Effector memory CD8-positive, alpha-beta T cell (primary cell): ENCODE measurements at regions not wholly inside any gene's neighbourhood (a gene's known extent, or its start where the extent isn't known, plus 50 kb on each side); places are given as distances from the start of the nearest gene placed in this dataset.

Source experiments
- ATAC-seq: fragments of 150-1000 bp; cut with Tn5 transposase; replicated peaks from 2 replicates; pipeline ENCODE4 v1.10.0; 2021; ENCODE audit warnings: mild to moderate bottlenecking, moderate library complexity
- DNase-seq, 3 experiments: peaks; one replicate each; pipeline ENCODE4 v3.0.0; 2021
- H3K27ac Mint-ChIP-seq, 2 donors: one replicate each; pipeline ENCODE4 v1.8.0; 2022; ENCODE audit warnings: mild to moderate bottlenecking in 2 of 2, mixed read lengths in 2 of 2, moderate library complexity in 2 of 2
- H3K27me3 Mint-ChIP-seq, 2 donors: one replicate each; pipeline ENCODE4 v1.8.0; 2022; ENCODE audit warnings: mixed read lengths in 2 of 2
- H3K36me3 Mint-ChIP-seq: one replicate; pipeline ENCODE4 v1.8.0; 2022; ENCODE audit warnings: mild to moderate bottlenecking, moderate library complexity, mixed read lengths; ENCODE audit not compliant: insufficient read depth
- H3K4me1 Mint-ChIP-seq, 2 donors: one replicate each; pipeline ENCODE4 v1.8.0; 2022; ENCODE audit warnings: low read depth in 2 of 2, mixed read lengths in 2 of 2
- H3K4me3 Mint-ChIP-seq, 2 donors: one replicate each; pipeline ENCODE4 v1.8.0; 2022; ENCODE audit warnings: mild to moderate bottlenecking in 2 of 2, mixed read lengths in 2 of 2, moderate library complexity in 2 of 2
- H3K9me3 Mint-ChIP-seq, 2 donors: one replicate each; pipeline ENCODE4 v1.8.0; 2022; ENCODE audit warnings: mixed read lengths in 2 of 2

- Mint-ChIP-seq H3K9me3 (peaks cover 0 to 8% of the 10 kb centered on the region in 2 donors), H3K4me3 (no peak overlapping the region), H3K27ac (no peak overlapping the region), H3K27me3 (no peaks in the 10 kb centered on the region), H3K4me1 (no peaks in the 10 kb centered on the region), H3K36me3 (no peaks in the 10 kb centered on the region)
- DNase-seq (no peak), ATAC-seq (no peak)
Measured at GRCh38 chr7:118757066-118757465, 532.6 kb downstream of the ANKRD7 start.

DNA sequence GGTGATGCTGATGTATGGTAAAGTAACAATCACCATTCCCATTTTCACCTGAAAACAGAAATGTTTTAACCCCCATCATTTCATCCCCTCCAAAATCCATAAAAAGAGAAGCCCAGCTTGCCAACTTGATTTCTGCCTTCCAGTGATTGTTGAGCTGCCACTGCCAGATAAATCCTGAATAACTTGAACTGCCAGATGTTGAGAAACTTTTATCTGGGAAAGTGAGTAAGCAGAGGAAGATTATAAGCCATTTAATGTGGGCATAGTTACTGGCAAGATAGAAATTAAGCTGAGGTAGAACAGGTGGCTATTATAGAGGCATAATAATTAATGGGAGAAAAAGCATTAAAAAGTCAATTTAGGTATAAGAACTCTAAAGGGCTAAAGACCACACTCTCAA lies 534.1 kb downstream of the ANKRD7 start:
- DNase-seq: no peak
- Mint-ChIP-seq H3K4me3 (no peak overlapping the region), H3K27ac (no peak overlapping the region), H3K4me1 (no peaks in the 10 kb centered on the region), H3K9me3 (peaks cover 0 to 8% of the 10 kb centered on the region in 2 donors), H3K36me3 (no peaks in the 10 kb centered on the region), H3K27me3 (no peaks in the 10 kb centered on the region)
- no peak for ATAC-seq

DNA sequence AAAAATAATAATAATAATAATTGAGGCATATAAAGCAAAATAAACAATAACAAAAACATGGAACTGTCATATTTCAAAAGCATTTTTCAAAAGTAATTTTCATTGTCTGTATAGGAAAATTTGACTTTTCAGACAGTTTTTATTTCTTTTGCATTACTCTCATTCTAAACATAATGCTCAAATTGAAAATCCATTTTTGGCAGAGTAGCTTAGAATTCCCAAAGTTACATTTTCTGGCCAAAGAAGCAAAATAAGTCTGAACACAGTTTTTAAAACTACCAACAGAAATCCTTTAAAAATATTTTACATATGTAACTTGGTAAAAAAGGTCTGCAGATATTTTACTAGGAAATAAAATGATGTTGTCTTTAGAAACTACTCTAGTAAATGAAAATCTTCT lies 535.4 kb downstream of the ANKRD7 start:
- no peak for DNase-seq
- no peak overlapping the region for H3K27ac Mint-ChIP-seq
- peaks cover 0 to 10% of the 10 kb centered on the region in 2 donors for H3K9me3 Mint-ChIP-seq
- H3K36me3 Mint-ChIP-seq: no peaks in the 10 kb centered on the region
- ATAC-seq: no peak
- no peak overlapping the region for H3K4me3 Mint-ChIP-seq
- H3K4me1 Mint-ChIP-seq: no peaks in the 10 kb centered on the region
- H3K27me3 Mint-ChIP-seq: no peaks in the 10 kb centered on the region

DNA sequence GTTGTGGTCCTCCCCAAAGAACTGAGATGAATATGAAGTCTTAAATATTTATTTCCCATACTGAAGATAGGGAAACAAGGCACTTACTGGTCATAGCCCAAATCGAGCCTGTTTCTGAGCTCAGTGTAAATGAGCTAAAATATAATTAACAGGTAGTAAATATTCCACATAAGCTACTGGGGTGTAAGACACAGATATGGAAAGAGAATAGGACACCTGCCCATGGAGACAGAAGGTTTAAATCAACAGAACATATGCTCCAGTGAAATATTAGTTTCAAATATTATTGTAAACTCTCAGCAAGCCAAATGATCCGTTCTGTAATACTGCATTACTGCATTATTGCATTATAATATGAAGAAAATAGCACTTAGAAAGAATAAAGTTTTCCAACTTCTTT lies 537.9 kb downstream of the ANKRD7 start:
- H3K27me3 Mint-ChIP-seq: no peaks in the 10 kb centered on the region
- DNase-seq: no peak

GRCh38 chr7:118764221-118764620 lies 539.7 kb downstream of the ANKRD7 start:
- Mint-ChIP-seq H3K4me1 (no peaks in the 10 kb centered on the region), H3K9me3 (peaks cover 11 to 17% of the 10 kb centered on the region in 2 donors), H3K36me3 (no peaks in the 10 kb centered on the region), H3K27ac (no peak overlapping the region), H3K27me3 (no peaks in the 10 kb centered on the region), H3K4me3 (no peak overlapping the region)
- no peak for ATAC-seq
- no peak for DNase-seq

More for the DNA sequence above, 537.9 kb downstream of the ANKRD7 start:
- no peak for ATAC-seq
- Mint-ChIP-seq H3K9me3 (peaks cover 7 to 11% of the 10 kb centered on the region in 2 donors), H3K36me3 (no peaks in the 10 kb centered on the region), H3K4me3 (no peak overlapping the region), H3K4me1 (no peaks in the 10 kb centered on the region), H3K27ac (no peak overlapping the region)

- Mint-ChIP-seq H3K4me3 (no peak overlapping the region), H3K27me3 (no peaks in the 10 kb centered on the region)
Measured at GRCh38 chr7:118771672-118772071, 547.2 kb downstream of the ANKRD7 start.

GRCh38 chr7:118777308-118777707 lies 552.8 kb downstream of the ANKRD7 start:
- Mint-ChIP-seq H3K36me3 (no peaks in the 10 kb centered on the region), H3K4me3 (no peak overlapping the region), H3K4me1 (no peaks in the 10 kb centered on the region), H3K9me3 (peaks cover 20 to 23% of the 10 kb centered on the region in 2 donors), H3K27ac (no peak overlapping the region), H3K27me3 (no peaks in the 10 kb centered on the region)
- DNase-seq: no peak
- ATAC-seq: no peak

More at GRCh38 chr7:118771672-118772071, 547.2 kb downstream of the ANKRD7 start:
- Mint-ChIP-seq H3K9me3 (peaks cover 7 to 12% of the 10 kb centered on the region in 2 donors), H3K36me3 (no peaks in the 10 kb centered on the region), H3K4me1 (no peaks in the 10 kb centered on the region), H3K27ac (no peak overlapping the region)
- no peak for DNase-seq
- no peak for ATAC-seq

DNA sequence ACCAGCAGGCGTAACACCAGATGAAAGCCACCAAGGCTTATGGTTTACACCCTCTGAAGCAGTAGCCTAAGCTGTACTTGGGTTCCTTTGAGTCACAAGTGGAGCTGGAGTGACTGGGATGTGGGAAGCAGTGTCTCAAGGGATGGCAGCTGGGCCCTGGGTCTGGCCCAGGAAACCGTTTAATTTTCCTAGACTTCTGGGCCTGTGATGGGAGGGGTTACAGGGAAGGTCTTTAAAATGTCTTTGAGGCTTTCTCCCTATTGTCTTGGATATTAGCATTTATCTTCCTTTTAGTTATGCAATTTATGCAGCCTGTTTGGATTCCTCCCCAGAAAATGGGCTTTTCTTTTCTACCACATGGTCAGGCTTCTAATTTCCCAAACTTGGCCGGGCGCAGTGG lies 568.2 kb downstream of the ANKRD7 start:
- ATAC-seq (no peak), DNase-seq (no peak)
- no peak overlapping the region for H3K27ac Mint-ChIP-seq
- H3K27me3 Mint-ChIP-seq: no peaks in the 10 kb centered on the region
- H3K4me3 Mint-ChIP-seq: no peak overlapping the region
- H3K4me1 Mint-ChIP-seq: no peaks in the 10 kb centered on the region
- no peaks in the 10 kb centered on the region for H3K36me3 Mint-ChIP-seq
- peaks cover 0 to 4% of the 10 kb centered on the region in 2 donors for H3K9me3 Mint-ChIP-seq

DNA sequence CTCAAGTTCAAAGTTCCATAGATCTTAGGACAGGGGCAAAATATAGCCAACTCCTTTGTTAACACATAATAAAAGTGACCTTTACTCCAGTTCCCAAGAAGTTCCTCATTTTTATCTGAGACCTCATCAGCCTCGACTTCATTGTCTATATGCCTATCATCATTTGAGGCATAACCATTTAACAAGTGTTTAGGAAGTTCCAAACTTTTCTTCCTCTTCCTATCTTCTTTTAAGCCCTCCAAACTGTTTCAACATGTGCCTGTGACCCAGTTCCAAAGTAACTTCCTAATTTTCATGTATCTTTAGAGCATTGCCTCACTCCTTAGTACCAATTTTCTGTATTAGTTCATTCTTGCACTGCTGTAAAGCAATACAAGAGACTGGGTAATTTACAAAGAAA lies 569.1 kb downstream of the ANKRD7 start:
- no peaks in the 10 kb centered on the region for H3K36me3 Mint-ChIP-seq
- DNase-seq (no peak), ATAC-seq (no peak)
- H3K4me3 Mint-ChIP-seq: no peak overlapping the region
- H3K9me3 Mint-ChIP-seq: peaks cover 6% of the 10 kb centered on the region in 2 donors
- no peaks in the 10 kb centered on the region for H3K4me1 Mint-ChIP-seq
- H3K27ac Mint-ChIP-seq: no peak overlapping the region
- H3K27me3 Mint-ChIP-seq: no peaks in the 10 kb centered on the region

GRCh38 chr7:118794419-118794818 lies 569.9 kb downstream of the ANKRD7 start:
- Mint-ChIP-seq H3K27me3 (no peaks in the 10 kb centered on the region), H3K36me3 (no peaks in the 10 kb centered on the region), H3K27ac (no peak overlapping the region), H3K4me3 (no peak overlapping the region), H3K4me1 (no peaks in the 10 kb centered on the region), H3K9me3 (peaks cover 6 to 13% of the 10 kb centered on the region in 2 donors)
- DNase-seq: no peak
- no peak for ATAC-seq

DNA sequence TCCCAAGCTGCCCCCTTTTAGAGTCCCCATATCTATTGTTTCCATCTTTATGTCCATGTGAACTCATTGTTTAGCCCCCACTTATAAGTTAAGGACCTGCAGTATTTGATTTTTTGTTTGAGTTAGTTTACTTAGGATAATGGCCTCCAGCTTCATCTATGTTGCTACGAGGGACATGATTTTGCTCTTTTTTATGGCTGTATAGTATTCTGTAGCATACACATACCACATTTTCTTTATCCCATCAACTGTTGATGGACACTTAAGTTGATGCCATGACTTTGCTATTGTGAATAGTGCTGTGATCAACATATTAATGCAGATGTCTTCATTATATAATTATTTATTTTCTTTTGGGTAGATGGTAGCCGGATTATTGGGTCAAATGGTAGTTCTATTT lies 576.9 kb downstream of the ANKRD7 start:
- Mint-ChIP-seq H3K4me3 (no peak overlapping the region), H3K27ac (no peak overlapping the region), H3K4me1 (no peaks in the 10 kb centered on the region), H3K9me3 (peaks cover 10 to 20% of the 10 kb centered on the region in 2 donors), H3K36me3 (no peaks in the 10 kb centered on the region), H3K27me3 (no peaks in the 10 kb centered on the region)
- no peak for ATAC-seq
- DNase-seq: no peak

DNA sequence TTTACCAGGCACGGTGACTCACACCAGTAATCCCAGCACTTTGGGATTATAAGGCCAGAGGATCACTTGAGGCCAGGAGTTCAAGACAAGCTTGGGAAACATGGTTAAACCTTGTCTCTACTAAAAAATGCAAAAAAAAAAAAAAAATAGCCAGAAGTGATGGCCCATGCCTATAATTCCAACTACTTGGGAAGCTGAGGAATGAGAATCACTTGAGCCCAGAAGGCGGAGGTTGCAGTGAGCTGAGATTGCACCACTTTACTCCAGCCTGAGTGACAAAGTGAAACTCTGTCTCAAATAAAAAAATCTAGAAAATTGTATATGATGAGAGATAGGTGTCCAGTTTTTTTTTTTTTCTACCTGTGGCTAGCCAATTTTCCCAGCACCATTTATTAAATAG lies 578.2 kb downstream of the ANKRD7 start:
- H3K4me1 Mint-ChIP-seq: no peaks in the 10 kb centered on the region
- peaks cover 10 to 20% of the 10 kb centered on the region in 2 donors for H3K9me3 Mint-ChIP-seq
- no peaks in the 10 kb centered on the region for H3K36me3 Mint-ChIP-seq
- no peak overlapping the region for H3K4me3 Mint-ChIP-seq
- no peak overlapping the region for H3K27ac Mint-ChIP-seq
- no peaks in the 10 kb centered on the region for H3K27me3 Mint-ChIP-seq
- DNase-seq: no peak
- no peak for ATAC-seq

DNA sequence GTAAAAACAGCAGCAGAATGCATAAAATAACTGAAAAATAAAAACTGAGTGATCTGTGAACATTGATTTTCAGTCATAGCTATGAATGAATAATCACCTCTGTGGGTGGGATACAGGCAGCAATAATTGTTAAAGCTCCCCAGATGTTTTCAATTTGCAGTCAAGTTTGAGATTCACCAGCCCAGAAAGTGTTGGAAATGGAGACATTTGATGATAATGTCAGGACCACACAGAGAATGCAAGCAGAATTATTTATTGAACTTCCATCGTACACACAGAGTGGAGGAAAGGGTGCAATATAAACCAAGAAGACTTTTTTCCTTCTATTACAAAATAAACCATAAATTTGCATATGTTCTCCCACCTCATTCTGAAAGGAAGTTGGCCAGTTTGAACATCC lies 601.7 kb downstream of the ANKRD7 start:
- Mint-ChIP-seq H3K27ac (no peak overlapping the region), H3K9me3 (peaks cover 2 to 9% of the 10 kb centered on the region in 2 donors), H3K4me1 (no peaks in the 10 kb centered on the region), H3K27me3 (no peaks in the 10 kb centered on the region), H3K4me3 (no peak overlapping the region), H3K36me3 (no peaks in the 10 kb centered on the region)
- no peak for DNase-seq
- no peak for ATAC-seq

DNA sequence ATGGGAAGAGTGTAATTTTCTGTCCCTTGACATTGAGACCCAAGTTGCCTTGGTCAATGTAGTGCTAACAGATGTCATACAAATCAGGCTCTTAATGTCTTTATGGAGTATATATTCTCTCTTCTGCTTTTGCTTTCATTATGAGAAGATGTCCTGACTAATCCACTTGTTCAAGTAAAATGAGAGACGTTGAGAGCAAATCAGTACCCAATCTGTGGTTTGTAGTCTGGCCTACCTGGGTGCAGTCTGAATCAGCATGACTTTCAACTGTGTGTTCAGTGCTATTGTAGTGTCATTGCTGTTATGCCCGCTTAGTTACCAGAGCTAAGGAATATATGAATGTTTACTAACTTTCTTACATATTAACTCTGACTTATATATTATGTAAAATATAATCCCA lies 612.4 kb downstream of the ANKRD7 start:
- no peak for DNase-seq
- no peaks in the 10 kb centered on the region for H3K27me3 Mint-ChIP-seq
- no peak overlapping the region for H3K27ac Mint-ChIP-seq
- H3K36me3 Mint-ChIP-seq: no peaks in the 10 kb centered on the region
- ATAC-seq: no peak
- H3K4me3 Mint-ChIP-seq: no peak overlapping the region
- no peaks in the 10 kb centered on the region for H3K4me1 Mint-ChIP-seq
- peaks cover 0 to 7% of the 10 kb centered on the region in 2 donors for H3K9me3 Mint-ChIP-seq

GRCh38 chr7:118839515-118839914 lies 615.0 kb downstream of the ANKRD7 start:
- DNase-seq: no peak
- no peak for ATAC-seq
- Mint-ChIP-seq H3K36me3 (no peaks in the 10 kb centered on the region), H3K27me3 (no peaks in the 10 kb centered on the region), H3K4me1 (no peaks in the 10 kb centered on the region), H3K27ac (no peak overlapping the region), H3K4me3 (no peak overlapping the region), H3K9me3 (peaks cover 0 to 9% of the 10 kb centered on the region in 2 donors)
